ENCODE measurements at regions not wholly inside any gene's neighbourhood (a gene's known extent, or its start where the extent isn't known, plus 50 kb on each side); places are given as distances from the start of the nearest gene placed in this dataset.
"Not testable (repeated sequence)": the region's sequence is repeated elsewhere in the genome, so short reads cannot be mapped to it uniquely, and the experiment has no call there.

DNA sequence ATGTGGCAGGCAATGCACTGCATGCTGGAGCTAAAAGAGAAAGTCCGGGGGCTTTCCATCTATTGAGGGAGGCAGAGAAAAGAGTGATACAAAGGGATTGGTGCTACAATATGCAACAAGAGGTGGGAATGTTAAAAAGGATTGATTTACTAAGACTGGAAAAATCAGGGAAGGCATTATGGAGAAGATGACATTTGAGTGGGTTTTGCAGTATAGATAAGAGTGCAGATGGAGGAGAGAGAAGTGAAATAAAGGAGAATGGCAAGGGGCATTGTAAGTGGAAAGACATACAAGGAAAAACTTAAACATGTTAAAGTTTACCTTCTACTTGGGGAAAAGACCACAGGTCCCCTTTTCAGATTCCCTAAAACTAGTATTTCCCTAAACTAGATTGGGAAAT, 399.4 kb downstream of the KCNRG start:
- Mint-ChIP-seq H3K4me3 (no peak overlapping the region), H3K27ac (no peak overlapping the region), H3K9me3 (peaks cover 9% of the 10 kb centered on the region), H3K27me3 (peaks cover 4% of the 10 kb centered on the region), H3K4me1 (no peaks in the 10 kb centered on the region), H3K36me3 (peaks cover 6% of the 10 kb centered on the region)
- no peak for DNase-seq
- POLR2A ChIA-PET, result no interaction called here
- ATAC-seq (ENCODE audit: low read depth), result no peak

DNA sequence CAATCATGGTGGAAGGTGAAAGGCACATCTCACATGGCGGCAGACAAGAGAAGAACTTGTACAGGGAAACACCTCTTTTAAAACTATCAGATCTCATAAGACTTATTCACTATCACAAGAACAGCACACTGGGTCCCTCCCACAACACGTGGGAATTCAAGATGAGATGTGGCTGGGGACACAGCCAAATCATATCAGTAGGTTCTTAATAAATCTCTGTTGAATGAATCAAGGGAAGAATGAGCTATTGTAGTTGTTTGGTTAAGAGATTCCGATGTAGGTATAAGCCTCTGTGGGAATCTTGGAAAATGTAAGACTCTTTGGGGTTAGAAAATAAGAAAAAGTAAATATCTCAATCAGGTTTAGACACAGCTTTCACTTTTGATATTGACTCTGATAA, 400.2 kb downstream of the KCNRG start:
- Mint-ChIP-seq H3K4me1 (no peaks in the 10 kb centered on the region), H3K36me3 (peaks cover 6% of the 10 kb centered on the region), H3K9me3 (peaks cover 9% of the 10 kb centered on the region), H3K4me3 (no peak overlapping the region), H3K27me3 (peaks cover 4% of the 10 kb centered on the region), H3K27ac (no peak overlapping the region)
- POLR2A ChIA-PET, result no interaction called here
- DNase-seq (no peak), ATAC-seq (ENCODE audit: low read depth) (no peak)

DNA sequence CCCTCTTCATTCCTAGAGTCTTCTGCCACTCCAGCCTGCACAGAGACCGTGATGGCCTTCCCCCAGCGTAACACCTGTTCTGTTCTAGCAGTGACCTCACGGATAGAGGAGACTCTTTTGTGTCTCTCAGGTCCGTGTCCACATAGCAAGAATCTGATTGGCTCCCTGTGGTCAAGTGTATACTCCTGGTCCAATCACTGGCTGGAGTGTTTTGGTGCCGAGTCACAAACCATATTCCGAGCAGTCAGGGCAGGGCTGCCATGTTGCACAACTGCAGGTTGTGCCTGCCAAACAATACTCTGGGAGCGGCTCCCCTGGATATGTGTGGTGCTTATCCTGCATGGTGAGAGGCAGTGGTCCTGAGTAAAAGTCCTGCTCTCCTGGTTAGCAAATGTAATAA, 402.4 kb downstream of the KCNRG start:
- peaks cover 9% of the 10 kb centered on the region for H3K9me3 Mint-ChIP-seq
- POLR2A ChIA-PET, result no interaction called here
- no peaks in the 10 kb centered on the region for H3K27me3 Mint-ChIP-seq
- DNase-seq (no peak), ATAC-seq (ENCODE audit: low read depth) (no peak)
- H3K27ac Mint-ChIP-seq, result no peak overlapping the region
- no peak overlapping the region for H3K4me3 Mint-ChIP-seq
- H3K36me3 Mint-ChIP-seq, result peaks cover 6% of the 10 kb centered on the region
- peaks cover 3% of the 10 kb centered on the region for H3K4me1 Mint-ChIP-seq

DNA sequence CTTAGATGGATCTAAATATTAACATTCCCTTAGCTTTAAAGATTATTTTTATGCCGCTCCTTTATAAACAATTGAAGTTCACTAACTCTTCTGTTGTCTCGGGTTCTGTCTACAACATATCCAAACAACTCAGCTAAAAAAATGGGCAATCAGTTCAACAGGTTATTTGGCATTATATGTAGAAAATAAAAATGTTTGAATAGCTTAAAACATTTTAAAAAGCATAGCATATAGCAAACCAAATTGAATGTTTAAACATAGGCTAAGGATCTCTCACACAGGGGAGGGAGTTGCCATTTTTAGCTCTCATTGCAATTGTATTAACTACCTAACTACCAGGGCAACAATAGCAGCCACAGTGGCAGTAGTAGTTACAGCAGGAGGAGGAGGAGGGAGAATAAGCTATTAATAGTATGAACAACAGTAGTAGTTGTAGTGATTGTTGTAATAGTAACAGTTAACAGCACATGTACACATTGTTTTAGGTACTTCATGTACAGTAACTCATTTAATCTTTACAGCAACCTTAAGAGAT, 404.2 kb downstream of the KCNRG start:
- peaks cover 8% of the 10 kb centered on the region for H3K36me3 Mint-ChIP-seq
- peaks cover 9% of the 10 kb centered on the region for H3K9me3 Mint-ChIP-seq
- H3K4me3 Mint-ChIP-seq, result no peak overlapping the region
- POLR2A ChIA-PET, result no interaction called here
- no peak for ATAC-seq (ENCODE audit: low read depth)
- no peak overlapping the region for H3K27ac Mint-ChIP-seq
- H3K4me1 Mint-ChIP-seq, result peaks cover 9% of the 10 kb centered on the region
- H3K27me3 Mint-ChIP-seq, result no peaks in the 10 kb centered on the region
- no peak for DNase-seq

DNA sequence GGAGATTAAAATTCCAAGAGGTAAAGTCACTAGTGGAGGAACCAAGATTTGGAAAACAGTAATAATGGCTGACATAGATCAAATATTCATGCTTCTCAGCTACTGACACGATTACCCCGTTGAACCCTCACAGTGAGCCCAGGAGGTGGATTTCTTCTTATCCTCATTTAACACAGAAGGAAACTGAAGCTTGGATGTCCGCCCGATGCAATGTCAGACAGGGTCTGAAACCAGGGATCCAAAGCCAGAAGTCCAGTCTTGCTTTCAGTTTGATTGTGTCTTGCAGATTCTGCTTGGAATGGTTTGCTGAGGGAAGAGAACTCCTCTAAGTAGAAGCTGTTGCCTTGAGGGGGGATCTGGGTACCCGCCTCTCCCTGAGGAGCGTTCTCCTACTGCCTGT, 404.7 kb downstream of the KCNRG start:
- POLR2A ChIA-PET, result no interaction called here
- no peak overlapping the region for H3K27ac Mint-ChIP-seq
- H3K36me3 Mint-ChIP-seq, result peaks cover 8% of the 10 kb centered on the region

DNA sequence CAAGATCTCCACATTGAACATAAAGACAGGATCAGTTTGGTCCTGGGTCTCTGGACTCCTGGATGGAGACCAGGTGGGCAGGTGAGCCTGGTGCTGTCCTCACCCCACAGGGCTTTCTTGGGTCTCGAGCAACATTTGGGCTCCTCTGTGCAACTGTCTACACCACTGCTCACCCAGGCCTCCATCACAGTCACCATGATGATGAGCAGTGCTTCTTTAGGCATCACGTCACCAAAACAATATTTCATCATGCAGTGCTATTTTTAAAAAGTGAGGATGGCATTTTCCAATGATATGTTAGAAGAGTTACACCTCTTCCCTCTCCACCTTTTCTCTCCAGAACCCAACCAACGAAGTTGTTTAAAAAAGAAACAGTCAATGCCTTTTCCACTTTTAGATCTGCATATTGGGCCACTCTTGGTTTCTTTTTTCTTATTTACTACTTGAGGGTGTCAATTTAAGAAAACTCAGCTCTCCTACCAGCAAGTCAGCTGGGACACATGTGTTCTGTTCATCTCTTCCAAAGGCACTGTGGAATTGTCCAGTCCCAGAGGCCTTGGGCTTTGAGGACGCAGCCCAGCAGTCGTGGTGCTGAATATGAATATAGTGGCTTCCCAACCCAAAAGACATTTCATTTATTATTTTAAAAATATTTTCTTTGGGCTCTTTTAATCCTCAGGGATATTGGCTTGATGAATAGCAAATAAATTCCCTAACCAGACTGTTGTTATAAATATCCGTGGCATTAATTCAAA, 405.7 kb downstream of the KCNRG start:
- POLR2A ChIA-PET, result no interaction called here
- Mint-ChIP-seq H3K4me3 (no peak overlapping the region), H3K27ac (no peak overlapping the region), H3K9me3 (no peaks in the 10 kb centered on the region), H3K27me3 (no peaks in the 10 kb centered on the region), H3K36me3 (peaks cover 3% of the 10 kb centered on the region), H3K4me1 (peaks cover 9% of the 10 kb centered on the region)
- ATAC-seq (ENCODE audit: low read depth) (no peak), DNase-seq (no peak)

More for the DNA sequence above, 404.7 kb downstream of the KCNRG start:
- DNase-seq, result no peak
- ATAC-seq (ENCODE audit: low read depth), result no peak
- Mint-ChIP-seq H3K4me1 (peaks cover 9% of the 10 kb centered on the region), H3K9me3 (peaks cover 6% of the 10 kb centered on the region), H3K27me3 (no peaks in the 10 kb centered on the region), H3K4me3 (no peak overlapping the region)

DNA sequence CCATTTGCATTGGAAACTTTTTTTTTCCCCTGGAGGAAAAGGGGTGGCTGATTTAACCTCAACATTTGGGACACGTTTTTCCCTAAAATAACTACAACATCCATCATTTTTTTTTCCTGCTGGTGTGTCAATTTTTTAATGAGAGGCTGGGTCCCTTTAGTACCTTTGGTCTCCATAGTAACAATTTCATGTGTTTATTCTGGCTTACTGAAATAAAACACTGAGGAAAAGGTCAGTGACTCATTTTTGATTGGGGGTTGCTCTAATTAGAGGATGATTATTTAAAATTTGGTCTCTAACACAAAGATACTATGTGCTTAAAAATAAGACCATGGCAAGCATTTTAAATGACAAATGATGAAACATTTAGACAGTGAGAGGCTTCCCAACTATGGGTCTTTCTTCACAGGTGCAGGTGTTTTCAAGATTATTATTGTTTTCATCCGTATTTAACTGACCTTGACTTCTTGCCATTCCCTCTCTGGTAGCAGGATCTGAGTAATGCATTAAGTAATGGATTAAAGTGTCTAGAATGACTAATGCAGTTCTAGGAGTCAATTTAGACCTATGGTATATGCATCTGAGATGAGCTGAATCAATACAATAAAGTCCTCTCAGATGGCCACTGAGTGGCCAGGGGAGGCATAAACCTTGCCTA, 406.4 kb downstream of the KCNRG start:
- DNase-seq, result no peak
- H3K27ac Mint-ChIP-seq, result no peak overlapping the region
- H3K36me3 Mint-ChIP-seq, result peaks cover 3% of the 10 kb centered on the region
- no peak for ATAC-seq (ENCODE audit: low read depth)
- POLR2A ChIA-PET, result no interaction called here
- peaks cover 9% of the 10 kb centered on the region for H3K4me1 Mint-ChIP-seq
- H3K27me3 Mint-ChIP-seq, result no peaks in the 10 kb centered on the region
- no peak overlapping the region for H3K4me3 Mint-ChIP-seq
- H3K9me3 Mint-ChIP-seq, result no peaks in the 10 kb centered on the region

DNA sequence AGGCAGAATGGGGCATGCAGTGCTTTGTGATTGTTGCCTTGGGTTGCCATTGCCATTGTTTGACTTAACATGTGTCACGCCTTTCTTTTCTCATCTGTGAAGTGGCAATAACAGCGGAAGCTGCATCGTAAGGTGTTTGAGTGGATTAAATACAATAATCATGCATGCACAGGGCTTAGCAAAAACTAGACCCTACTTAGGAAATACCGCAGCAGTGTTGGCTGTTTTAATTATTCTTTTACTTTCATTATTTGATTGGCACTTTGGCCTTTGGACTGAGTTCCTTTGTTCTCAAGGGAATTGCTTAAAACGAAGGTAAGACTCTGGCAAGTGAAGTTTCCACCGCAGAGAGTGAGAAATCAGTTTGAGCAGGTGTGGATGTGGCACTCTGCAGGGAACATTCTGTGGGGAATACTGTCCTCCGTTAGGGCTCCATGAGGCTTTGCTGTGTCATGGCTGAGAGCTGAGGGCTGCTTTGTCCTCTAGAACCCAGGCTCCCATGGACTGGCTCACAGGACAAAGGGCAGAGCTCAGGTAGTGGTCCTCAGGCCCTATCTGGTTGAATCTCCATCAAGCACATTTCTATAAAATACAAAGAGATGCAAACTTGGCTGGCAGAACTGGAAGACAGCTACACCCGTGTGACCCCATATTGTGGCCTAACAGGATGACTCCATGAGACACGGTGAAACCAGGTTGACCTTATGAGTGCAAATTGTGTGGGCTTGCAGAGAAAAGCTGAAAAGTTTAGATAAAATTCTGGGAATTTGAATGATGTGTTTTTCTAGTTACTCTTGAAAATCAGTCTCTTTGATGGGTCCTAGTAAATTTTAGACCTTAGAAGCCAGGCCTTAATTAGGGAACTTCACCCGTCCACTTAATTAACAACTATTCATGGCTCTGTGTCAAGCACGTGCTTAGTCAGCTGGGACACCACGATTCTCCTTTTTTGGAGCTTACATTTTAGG, 407.2 kb downstream of the KCNRG start:
- no peak for ATAC-seq (ENCODE audit: low read depth)
- Mint-ChIP-seq H3K9me3 (no peaks in the 10 kb centered on the region), H3K4me1 (peaks cover 11% of the 10 kb centered on the region), H3K36me3 (peaks cover 3% of the 10 kb centered on the region), H3K27me3 (no peaks in the 10 kb centered on the region), H3K27ac (no peak overlapping the region), H3K4me3 (no peak overlapping the region)
- POLR2A ChIA-PET, result no interaction called here
- DNase-seq, result no peak

DNA sequence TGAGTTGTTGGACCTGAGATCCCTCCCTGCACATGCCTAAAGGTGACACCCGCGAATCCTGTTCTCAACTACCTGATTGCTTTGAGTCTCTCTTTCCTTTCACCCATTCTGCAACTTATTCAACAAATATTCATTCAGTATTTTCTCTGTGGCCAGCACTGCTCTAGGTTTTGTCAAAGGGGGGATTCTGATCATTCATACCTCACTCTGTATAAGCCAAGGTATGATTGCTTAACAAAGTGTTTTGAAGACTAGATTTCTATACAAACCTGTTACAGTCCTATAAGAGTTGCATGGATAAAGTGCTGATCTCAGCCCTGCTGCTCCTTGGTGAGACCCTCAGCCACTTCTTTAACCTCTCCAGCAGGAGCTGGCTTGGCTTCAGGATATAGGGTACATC, 409.7 kb downstream of the KCNRG start:
- peaks cover 15% of the 10 kb centered on the region for H3K4me1 Mint-ChIP-seq
- H3K27me3 Mint-ChIP-seq, result no peaks in the 10 kb centered on the region
- no peak overlapping the region for H3K27ac Mint-ChIP-seq

DNA sequence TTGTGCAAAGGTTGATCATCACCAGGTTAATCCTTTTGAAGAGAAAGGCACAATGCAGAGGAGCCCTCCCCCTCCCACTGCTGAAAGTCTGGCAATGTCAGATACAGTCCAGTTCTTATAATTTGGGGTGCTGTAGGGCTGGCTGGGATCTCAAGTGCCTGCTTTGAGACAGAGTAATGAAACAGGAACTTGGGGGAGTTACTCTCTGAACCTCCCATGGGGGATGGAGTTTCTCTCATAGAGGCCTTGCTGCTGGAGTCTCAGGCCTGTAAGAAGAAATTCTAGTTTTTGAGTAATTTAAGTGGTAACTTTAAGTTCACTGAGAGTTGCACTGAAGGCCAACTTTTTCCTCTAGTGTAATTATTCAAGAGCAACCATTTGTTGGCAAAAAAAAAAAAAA, 410.5 kb downstream of the KCNRG start:
- ATAC-seq (ENCODE audit: low read depth), result no peak

More for the DNA sequence above, 409.7 kb downstream of the KCNRG start:
- ATAC-seq (ENCODE audit: low read depth) (no peak), DNase-seq (no peak)
- Mint-ChIP-seq H3K4me3 (no peak overlapping the region), H3K9me3 (no peaks in the 10 kb centered on the region), H3K36me3 (peaks cover 5% of the 10 kb centered on the region)
- POLR2A ChIA-PET, result no interaction called here

DNA sequence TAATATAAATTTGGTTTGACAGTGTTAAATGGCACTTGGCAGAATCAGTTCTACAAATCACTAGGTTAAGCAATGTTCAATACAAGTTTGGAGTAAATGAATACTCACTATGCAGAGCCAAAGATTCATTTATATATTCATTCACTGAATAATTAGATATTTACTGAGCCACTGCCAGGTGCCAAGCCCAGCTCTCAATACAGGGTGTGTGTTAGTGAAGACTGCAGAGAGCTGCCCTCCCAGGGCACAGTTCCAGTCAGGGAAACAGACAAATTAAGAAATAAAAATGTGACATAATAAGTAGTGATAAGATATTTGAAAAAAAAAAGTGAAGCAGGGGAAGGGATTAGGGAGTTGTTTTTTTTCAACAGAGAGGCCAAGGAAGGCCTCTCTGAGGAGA, 411.7 kb downstream of the KCNRG start:
- no peaks in the 10 kb centered on the region for H3K27me3 Mint-ChIP-seq
- no peak overlapping the region for H3K27ac Mint-ChIP-seq
- H3K4me1 Mint-ChIP-seq, result peaks cover 15% of the 10 kb centered on the region
- peaks cover 5% of the 10 kb centered on the region for H3K36me3 Mint-ChIP-seq
- DNase-seq (no peak), ATAC-seq (ENCODE audit: low read depth) (no peak)
- no peak overlapping the region for H3K4me3 Mint-ChIP-seq
- H3K9me3 Mint-ChIP-seq, result peaks cover 3% of the 10 kb centered on the region
- POLR2A ChIA-PET, result no interaction called here

More for the DNA sequence above, 410.5 kb downstream of the KCNRG start:
- Mint-ChIP-seq H3K36me3 (peaks cover 5% of the 10 kb centered on the region), H3K4me1 (peaks cover 15% of the 10 kb centered on the region), H3K9me3 (peaks cover 1% of the 10 kb centered on the region), H3K27ac (no peak overlapping the region), H3K4me3 (no peak overlapping the region), H3K27me3 (no peaks in the 10 kb centered on the region)
- POLR2A ChIA-PET, result no interaction called here
- no peak for DNase-seq

DNA sequence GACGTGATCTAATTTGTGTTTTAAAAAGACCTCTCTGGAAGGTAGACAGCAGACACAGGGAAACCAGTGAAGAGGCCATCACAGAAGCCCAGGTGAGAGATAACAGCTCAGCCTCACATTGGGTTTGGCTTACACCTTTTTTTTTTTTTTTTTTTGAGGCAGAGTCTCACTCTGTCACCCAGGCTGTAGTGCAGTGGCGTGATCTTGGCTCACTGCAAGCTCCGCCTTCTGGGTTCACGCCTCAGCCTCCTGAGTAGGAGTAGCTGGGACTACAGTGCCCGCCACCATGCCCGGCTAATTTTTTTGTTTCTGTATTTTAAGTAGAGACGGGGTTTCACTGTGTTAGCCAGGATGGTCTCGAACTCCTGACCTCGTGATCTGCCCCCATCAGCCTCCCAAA, 412.3 kb downstream of the KCNRG start:
- ATAC-seq (ENCODE audit: low read depth); POLR2A ChIA-PET; H3K4me3 Mint-ChIP-seq; DNase-seq; H3K36me3 Mint-ChIP-seq; H3K27me3 Mint-ChIP-seq; H3K27ac Mint-ChIP-seq; H3K9me3 Mint-ChIP-seq: not testable (repeated sequence)
- H3K4me1 Mint-ChIP-seq, result peaks cover 12% of the 10 kb centered on the region

DNA sequence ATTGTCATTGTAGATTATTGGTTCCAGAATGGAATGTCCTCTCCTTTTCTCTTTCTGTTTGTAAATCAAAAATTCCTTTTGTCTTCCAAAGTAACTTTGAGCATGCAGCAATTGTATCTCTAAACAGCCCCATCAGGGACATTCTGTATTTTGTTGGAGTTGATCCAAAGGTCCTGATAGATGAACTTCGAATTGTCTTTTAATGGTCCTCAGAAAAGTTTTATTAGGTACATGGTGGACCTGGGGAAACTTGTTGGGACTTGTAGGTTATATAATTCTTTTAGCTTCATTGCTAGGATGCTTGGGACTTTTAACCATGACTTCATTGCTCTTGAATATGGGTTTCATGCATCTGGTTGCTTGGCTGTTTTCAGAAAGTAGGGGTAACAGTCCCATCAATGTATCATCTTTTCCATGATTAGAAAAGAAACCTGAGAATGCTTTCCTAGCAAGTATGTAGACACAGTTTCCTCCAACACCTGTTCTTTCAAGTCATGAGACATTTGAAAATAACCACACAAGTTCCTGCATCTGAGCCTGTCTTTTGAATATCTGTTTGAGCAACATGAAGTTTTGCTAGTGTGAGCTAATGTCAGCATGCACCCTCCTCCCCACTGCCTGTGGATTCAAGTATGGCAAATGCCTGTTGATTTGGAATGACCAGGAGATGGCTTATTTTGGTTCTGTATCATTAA, 413.1 kb downstream of the KCNRG start:
- H3K4me3 Mint-ChIP-seq, result no peak overlapping the region
- DNase-seq, result no peak
- H3K36me3 Mint-ChIP-seq, result peaks cover 5% of the 10 kb centered on the region
- no peak for ATAC-seq (ENCODE audit: low read depth)
- no peak overlapping the region for H3K27ac Mint-ChIP-seq
- H3K9me3 Mint-ChIP-seq, result peaks cover 3% of the 10 kb centered on the region
- no peaks in the 10 kb centered on the region for H3K27me3 Mint-ChIP-seq
- H3K4me1 Mint-ChIP-seq, result peaks cover 6% of the 10 kb centered on the region
- POLR2A ChIA-PET, result no interaction called here
